ENCODE measurements at regions not wholly inside any gene's neighbourhood (a gene's known extent, or its start where the extent isn't known, plus 50 kb on each side); places are given as distances from the start of the nearest gene placed in this dataset.
"Not testable (repeated sequence)": the region's sequence is repeated elsewhere in the genome, so short reads cannot be mapped to it uniquely, and the experiment has no call there.

- DNase-seq: no peak
Measured at GRCh38 chr22:27070594-27070993, 413.2 kb downstream of the MIAT start.

GRCh38 chr22:27073601-27074425 lies 416.4 kb downstream of the MIAT start:
- no peak for DNase-seq

GRCh38 chr22:27075028-27075678 lies 417.8 kb downstream of the MIAT start:
- DNase-seq: no peak

- no peak for DNase-seq
Measured at GRCh38 chr22:27075891-27076290, 418.5 kb downstream of the MIAT start.

GRCh38 chr22:27078064-27078463 lies 420.7 kb downstream of the MIAT start:
- not testable (repeated sequence) for DNase-seq

GRCh38 chr22:27080036-27080578 lies 422.7 kb downstream of the MIAT start:
- DNase-seq: no peak

DNA sequence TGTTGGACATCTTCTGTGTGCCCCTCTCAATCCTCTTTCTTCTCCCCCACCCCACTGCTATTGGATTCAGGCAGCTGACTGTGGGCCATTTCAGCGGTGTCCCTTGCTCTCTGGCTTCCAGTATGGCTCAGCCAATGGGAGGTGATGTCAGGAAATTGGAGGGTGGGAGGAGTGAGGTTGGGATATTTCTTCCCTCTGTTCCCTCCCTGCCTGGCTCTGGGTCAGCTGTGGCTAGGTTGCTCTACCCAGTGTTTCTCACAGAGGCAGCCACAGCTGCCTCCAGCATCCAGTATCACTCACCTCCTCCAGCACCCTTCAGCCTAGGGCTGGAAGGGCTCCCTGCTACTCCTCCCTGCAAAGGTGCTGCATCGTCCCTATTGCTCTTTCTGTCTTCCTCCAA lies 423.5 kb downstream of the MIAT start:
- DNase-seq: no peak

- DNase-seq: no peak
Measured at GRCh38 chr22:27083610-27084009, 426.2 kb downstream of the MIAT start.

DNA sequence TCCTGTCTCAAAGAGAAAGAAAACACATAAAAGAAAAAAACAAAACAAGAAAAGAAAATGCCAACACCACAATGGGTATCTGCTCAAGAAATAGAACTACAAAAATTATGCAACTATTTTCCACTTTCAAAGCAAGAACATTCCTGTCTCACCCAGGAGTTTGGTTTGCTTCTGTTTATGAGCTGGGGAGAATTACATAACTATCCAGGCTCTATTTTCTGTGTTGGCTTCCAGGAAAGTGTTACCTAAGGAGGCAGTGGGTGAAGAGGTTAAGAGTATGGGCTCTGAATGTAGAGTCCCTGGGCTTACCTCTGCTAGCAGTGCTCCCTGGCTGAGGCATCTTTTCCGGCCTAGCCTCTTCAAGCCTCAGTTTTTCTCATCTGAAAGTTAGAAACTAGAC lies 426.7 kb downstream of the MIAT start:
- no peak for DNase-seq

- DNase-seq: no peak
Measured at GRCh38 chr22:27086080-27087044, 429.0 kb downstream of the MIAT start.

- no peak for DNase-seq
Measured at GRCh38 chr22:27087051-27087450, 429.7 kb downstream of the MIAT start.

DNA sequence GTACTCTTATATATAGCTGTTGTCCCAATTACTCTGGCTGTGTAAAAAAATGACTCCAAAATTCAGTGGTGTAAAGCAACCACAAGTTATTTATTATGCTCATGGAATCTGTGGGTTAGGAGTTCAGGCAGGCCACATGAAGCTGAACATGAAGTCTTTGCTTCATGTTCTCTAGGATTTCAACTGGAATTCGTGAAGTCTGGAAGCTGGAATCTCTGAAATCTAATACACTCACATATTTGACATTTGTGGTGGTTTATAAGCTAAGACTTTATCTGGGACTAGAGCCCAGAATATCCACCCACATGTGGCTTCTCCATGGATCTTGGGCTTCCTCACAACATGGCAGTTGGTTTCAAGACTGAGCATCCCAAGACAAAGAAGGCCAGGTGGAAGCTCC lies 430.6 kb downstream of the MIAT start:
- DNase-seq: no peak

DNA sequence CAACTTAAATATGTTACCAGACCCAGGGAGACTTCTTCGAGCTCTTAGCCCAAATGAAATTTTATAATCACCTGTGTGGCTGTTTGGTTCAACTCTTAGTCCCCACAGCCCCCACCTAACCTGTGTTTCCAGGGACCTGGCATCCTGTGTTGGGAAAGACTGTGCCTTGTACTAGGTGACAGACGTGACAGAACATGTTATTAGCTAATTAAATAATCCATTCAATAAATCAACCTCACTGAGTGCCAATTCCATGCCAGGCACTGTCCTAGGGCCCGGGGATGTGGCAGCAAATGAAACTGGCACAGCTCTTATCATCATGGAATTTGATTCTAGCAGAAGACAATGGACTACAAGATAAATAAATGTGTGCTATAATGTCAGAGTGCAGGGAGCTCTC lies 431.9 kb downstream of the MIAT start:
- no peak for DNase-seq

DNA sequence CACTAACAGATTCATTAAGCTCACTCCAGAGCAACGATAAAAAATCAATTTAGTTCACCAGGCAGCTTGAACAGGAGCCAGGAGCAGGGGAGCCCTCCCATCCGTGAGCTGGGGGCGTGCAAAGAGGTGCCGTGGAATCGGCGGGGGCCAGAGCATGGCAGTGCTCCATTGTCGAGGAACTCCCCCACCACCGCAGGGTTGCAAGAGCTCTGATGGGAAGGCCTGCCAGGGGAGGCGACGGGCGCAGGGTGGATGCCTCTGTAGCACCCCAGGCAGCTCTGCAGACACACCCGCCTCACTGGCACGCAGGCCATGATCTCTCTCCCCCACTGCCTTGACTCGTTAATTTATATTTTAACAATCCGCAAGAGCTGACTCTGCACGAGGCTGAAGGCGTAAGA lies 433.2 kb downstream of the MIAT start:
- no peak for DNase-seq

- DNase-seq: no peak
Measured at GRCh38 chr22:27093422-27093821, 436.0 kb downstream of the MIAT start.

GRCh38 chr22:27094633-27095308 lies 437.4 kb downstream of the MIAT start:
- no peak for DNase-seq

- DNase-seq: no peak
Measured at GRCh38 chr22:27097506-27097905, 440.1 kb downstream of the MIAT start.

GRCh38 chr22:27097933-27098332 lies 440.5 kb downstream of the MIAT start:
- DNase-seq: no peak

DNA sequence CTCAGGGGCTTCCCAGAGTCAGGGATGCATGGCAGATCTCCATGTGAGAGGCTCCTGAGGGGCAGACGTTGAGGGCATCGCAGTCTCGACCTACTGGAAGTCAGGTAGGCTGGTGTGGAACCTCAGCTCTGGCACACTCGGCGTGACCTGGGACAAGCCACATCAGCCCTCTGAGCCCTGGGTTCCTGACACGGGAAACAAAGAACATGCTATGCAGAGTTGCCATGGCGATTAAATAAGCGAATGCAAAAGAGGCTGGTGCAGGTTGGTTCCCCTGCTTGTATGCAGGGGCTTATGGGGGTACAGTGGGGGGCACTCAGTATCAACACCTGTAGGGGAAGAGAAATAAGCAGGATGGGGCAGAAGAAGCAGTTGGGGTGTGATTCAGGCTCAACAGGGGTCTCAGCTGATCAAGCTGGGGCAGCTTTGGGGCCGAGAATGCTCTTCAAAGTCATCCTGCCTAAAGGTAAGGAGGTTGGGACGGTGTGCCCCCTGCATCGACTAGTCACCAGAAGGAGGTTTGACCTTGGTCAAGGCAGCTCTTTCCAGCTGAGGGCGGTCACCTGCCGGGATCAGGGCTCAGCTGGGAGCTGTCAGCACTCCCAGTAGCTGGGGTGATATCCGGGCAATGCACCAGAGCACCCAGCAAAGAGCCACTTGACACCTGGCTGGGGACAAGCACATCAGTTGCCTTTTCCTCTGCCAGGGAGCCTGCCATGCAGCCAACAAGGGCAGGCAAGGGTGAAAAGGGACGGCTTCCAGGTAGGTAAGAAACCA lies 442.7 kb downstream of the MIAT start:
- no peak for DNase-seq

DNA sequence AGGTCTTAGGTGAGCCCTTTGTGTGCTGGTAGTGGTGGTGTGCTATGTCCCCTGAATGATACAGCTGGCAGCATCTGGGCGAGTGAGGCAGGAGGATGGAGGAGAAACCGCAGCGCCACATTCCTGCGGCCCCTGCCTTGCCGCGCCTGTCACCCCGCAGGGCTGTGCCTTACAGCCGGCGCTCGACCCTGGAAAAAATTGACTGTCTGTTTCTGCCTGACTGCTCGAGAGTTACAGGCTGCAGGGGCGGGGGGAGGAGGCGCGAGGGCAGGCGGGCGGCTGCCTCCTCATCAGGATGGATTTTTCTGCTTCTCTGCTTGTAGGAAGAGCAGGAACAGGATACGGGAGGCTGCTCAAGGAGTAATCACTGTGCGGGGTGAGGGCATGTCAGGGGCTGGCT lies 443.4 kb downstream of the MIAT start:
- no peak for DNase-seq

GRCh38 chr22:27101288-27101687 lies 443.9 kb downstream of the MIAT start:
- no peak for DNase-seq

DNA sequence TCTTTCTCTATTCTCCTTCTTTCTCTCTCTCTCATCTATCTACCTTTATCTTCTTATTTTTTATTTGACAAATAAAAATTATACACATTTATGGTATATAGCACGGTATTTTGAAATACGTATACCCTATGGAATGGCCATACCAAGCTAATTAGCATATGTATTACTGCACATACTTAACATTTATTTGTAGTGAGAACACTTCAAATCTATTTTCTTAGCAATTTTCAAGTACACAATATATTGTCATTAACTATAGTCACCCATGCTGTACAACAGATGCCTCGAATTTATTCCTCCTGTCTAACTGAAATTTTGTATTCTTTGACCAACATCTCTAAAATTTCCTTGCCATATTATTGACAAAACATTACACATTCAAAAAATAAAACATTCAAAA lies 447.1 kb downstream of the MIAT start:
- DNase-seq: no peak
